ENCODE measurements at regions not wholly inside any gene's neighbourhood (a gene's known extent, or its start where the extent isn't known, plus 50 kb on each side); places are given as distances from the start of the nearest gene placed in this dataset.
A peak's percentile ranks its signal among the peaks of the same experiment; 100 is the strongest.
"Not testable (repeated sequence)": the region's sequence is repeated elsewhere in the genome, so short reads cannot be mapped to it uniquely, and the experiment has no call there.

DNA sequence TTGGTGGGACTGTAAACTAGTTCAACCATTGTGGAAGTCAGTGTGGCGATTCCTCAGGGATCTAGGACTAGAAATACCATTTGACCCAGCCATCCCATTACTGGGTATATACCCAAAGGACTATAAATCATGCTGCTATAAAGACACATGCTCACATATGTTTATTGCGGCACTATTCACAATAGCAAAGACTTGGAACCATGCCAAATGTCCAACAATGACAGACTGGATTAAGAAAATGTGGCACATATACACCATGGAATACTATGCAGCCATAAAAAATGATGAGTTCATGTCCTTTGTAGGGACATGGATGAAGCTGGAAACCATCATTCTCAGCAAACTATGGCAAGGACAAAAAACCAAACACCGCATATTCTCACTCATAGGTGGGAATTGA lies 370.4 kb downstream of the DLEU7 start:
- not testable (repeated sequence) for DNase-seq (ENCODE audit: low read depth in 1 of 2, low spot score in 1 of 2)

DNA sequence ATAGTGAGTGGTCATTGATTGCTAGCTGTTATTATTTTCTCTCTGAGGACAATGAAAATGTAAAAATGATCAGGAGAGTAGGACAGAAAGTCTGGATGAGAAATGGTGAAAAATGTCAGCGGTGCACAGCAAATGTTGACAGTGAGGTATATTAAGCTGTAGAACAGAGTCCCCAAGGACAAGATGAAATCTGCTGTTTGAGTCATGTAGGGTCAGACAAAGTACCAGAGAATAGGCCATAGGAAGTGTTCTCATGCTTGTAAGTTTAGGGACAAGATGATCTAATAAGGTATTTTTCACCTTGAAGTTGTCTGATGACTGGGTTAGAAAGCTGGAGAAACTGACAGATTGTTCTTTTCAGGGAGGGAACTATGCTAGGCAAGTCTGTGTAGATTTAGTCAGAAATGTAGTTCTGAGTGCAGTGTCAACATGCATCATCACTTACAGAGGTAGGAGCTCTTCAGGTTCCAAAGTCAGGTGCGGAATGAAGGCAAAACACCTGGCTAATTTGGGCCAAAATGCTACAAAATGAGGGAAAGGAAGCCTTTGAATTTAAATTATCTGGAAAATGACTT lies 369.3 kb downstream of the DLEU7 start:
- no peak for DNase-seq (ENCODE audit: low read depth in 1 of 2, low spot score in 1 of 2)

DNA sequence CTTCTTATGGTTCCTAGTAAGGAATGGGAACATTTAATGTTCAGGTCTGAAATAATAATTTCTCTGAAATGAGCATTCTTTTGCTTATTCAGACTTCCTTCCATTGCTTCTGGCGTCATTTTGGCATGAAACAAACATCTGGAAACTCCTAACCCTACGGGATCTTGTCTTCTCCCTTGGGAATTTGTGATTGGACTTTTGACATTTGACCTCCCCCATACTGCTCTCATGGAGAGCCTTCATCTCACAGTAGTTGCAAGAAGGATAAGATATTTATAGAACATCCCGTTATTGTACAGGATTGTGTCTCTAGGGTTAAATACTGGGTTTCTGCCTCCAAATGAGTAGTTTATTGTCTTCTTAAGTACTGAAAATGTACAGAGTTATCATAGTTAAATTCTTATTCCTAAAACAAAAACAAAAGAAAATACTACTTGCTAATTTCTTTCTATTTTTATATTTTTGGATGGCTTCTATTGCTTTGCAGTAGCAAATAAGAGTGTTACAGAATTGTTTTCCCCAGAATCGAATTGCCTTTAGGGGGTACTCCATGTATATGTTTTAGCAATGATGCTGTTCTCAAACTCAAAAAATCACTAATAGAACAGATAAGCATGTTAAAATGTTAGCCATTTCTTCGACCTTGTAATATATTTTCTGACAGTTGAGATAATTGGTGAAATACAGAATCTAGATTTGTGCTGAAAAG lies 366.8 kb downstream of the DLEU7 start:
- no peak for DNase-seq (ENCODE audit: low read depth in 1 of 2, low spot score in 1 of 2)

DNA sequence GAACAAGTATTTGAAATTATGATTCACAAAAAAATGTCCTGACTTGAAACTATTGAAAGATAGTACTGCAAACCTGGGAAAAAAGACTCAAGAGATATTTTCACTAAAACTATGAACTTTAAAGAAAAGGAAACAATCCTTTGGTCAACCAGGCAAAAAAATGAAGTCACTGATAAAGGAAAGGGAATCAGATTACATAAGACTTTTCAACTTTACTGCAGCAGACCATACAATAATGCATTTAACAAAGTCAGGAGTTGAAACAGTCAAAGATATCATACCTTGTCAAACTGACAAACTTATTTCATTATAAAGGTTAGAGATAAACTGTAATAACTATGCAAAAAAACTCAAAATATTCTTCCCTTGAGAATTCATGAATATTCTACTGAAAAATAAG lies 361.6 kb downstream of the DLEU7 start:
- no peak for DNase-seq (ENCODE audit: low read depth in 1 of 2, low spot score in 1 of 2)

DNA sequence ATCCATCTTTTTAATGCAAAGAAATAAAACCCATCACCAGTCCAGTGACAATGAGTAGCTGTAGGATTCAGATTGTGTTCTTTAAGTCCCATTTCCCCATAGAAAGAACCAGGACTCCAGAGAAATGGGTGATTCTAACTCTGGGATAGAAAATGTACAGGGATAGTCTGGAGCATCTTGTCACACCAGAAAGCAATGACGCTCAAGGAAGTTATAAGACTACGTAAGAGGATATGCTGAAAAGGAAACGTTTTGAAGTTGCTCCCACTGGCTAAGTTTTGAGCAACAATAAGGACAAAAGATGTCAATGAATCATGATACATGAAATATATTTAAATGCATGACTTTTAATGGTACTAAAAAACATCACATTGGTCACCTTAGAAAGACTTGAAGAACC lies 360.1 kb downstream of the DLEU7 start:
- no peak for DNase-seq (ENCODE audit: low read depth in 1 of 2, low spot score in 1 of 2)

DNA sequence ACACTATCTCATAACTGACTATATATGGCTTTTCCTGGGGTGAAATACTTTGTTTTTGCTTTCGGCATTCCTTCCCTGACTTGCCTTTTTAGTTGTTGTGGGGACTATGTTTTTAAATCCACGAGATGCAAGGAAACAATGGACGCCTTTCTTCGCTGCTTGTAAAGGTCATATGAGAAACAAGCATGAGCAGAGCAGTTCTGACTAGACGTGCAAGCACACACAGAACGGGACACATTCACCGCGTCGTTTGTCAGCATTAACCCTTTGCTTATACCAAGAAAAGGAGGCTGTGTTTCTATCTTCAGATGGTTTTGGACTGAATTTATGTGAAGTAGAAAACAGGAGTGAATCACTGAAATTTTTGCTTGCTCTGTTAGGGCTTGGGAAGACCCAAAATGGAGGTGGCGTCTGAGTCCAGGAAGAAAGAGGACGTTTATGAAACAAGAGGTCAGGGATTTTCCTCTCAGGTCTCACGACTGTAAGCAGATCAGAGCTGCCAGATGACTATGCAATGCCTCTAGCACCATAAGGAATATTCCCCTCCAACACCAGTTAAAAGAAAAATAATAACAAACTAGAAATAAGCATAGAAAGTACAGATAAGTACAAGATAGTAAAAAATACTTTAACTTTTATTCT lies 358.9 kb downstream of the DLEU7 start:
- no peak for DNase-seq (ENCODE audit: low read depth in 1 of 2, low spot score in 1 of 2)

DNA sequence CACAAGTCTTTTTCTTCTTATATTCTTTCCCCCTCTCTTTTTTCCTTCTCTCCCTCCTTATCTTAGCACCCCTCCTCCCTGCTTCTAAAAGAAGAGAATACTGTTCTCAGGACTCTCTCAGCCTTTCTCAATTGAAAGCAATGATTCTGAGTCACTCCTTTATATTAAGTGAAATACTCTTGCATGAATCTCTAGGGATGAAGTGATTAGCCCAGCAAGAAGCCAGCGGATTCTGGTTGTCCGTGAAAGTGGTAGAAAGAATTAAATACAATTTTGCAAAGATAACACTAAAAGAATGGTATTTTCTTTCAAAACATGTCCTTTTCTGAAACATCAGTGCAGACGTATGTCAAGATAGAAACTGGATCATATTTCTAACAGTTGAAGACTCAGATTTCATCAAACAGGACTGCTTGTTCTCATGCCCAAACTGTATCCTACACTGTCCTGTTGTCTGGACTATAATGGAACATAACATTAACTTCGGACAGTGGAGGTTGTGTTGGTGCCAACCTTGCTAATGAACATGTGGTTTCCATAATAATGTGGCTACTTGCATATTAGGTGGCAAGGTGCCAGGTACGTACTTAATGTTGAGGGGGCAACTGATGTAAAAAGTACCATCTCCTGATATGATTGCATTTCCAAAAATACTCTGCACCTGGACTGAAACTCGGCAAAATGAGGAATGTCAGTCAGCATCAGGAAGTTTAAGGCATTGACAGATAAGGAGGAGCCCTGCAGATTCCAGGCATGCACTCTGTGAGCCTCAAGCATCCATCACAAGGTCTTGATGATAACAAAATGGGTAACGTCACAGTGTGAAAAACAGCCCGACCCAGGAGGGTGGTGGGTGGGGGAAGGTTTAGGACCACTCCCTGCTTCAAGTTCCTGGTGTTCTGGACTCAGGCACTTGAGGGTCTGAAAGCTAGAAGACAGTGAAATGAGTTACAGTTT lies 357.2 kb downstream of the DLEU7 start:
- no peak for DNase-seq (ENCODE audit: low read depth in 1 of 2, low spot score in 1 of 2)

DNA sequence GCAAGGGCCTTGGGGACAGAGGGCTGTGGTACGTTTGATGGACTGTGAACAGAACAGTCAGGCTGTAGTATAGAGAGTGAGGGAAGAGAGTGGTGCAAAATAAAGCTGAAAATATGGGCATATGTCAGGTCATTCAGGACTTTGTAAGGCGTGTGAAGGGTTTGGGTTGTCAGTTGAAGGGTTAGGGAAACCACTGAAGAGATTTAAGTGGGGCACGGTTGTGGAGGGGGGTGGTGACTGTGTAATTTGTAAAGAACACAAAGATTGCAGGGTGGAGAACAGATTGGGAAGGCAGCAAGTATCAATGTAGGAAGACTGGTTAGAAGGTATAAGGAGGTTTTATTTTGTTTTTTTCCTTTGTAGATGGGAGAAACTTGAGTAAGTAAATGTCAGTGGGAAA lies 349.8 kb downstream of the DLEU7 start:
- DNase-seq (ENCODE audit: low read depth in 1 of 2, low spot score in 1 of 2), result no peak

DNA sequence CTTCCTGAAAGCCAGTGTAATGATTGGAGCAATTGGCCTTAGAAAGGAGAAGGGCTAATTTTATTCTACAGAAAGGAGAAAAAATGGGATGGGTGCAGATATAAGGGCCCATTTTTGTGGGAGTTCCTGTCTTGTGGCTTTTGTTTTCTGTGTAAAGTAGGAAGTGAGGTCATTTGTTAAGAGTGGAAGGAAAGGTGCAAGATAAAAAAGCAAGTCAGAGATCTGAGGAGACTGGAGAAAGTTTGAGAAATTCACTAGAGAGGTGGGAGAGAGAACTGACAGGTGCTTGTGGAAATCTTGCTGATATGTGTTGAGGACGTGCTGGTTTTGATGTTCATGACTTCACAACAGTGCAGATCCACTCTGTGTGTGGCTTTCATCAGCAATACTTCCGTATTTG lies 349.4 kb downstream of the DLEU7 start:
- DNase-seq (ENCODE audit: low read depth in 1 of 2, low spot score in 1 of 2), result no peak

DNA sequence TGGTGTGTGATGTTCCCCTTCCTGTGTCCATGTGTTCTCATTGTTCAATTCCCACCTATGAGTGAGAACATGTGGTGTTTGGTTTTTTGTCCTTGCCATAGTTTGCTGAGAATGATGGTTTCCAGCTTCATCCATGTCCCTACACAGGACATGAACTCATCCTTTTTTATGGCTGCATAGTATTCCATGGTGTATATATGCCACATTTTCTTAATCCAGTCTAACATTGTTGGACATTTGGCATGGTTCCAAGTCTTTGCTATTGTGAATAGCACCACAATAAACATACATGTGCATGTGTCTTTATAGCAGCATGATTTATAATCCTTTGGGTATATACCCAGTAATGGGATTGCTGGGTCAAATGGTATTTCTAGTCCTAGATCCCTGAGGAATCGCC lies 340.3 kb downstream of the DLEU7 start:
- DNase-seq (ENCODE audit: low read depth in 1 of 2, low spot score in 1 of 2), result not testable (repeated sequence)

DNA sequence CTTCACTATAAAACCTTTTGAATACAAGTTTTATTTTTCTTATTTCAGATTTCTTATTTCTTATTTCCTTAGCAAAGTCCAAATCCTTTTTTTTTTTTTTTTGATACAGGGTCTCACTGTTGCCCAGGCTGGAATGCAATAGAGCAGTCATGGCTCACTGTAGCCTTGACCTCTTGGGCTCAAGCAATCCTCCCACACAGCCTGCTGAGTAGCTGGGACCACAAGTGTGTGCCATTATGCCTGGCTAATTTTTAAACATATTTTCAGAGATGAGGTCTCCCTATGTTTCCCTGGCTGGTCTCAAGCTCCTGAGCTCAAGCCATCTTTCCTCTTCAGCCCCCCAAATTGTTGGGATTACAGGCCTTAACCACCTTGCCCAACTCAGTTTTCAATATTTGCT lies 334.3 kb downstream of the DLEU7 start:
- DNase-seq (ENCODE audit: low read depth in 1 of 2, low spot score in 1 of 2), result no peak

DNA sequence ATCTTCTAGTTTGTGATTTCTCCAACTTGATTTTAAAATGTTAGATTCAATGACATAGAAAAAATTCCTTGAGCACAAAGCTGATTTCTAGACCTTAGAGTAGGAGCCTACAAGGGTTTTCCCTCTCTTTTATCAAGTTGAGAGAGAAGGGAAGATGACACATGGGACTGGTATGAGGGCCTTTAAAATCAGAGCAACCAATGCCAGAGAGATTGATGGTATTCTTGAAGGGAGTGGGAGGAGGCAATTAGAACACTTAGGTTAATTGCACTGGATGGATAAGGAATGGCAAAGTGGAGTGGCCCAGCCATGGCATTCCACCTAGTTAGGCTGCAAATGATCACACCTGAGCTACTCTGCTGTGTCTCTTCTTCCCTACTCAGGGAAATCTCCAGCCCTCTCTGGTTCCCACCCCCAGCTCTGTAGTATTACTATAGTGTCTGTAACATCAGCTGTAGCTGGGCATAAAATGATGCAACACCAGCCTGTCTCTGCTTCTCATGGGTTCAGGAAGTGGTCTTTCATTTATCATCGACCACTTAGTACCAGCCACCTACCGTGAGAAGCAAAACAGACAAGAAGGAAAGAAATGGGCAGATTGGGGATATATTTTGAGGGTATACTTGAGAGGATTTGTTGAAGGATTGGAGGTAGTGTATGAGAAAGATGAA lies 333.6 kb downstream of the DLEU7 start:
- no peak for DNase-seq (ENCODE audit: low read depth in 1 of 2, low spot score in 1 of 2)

DNA sequence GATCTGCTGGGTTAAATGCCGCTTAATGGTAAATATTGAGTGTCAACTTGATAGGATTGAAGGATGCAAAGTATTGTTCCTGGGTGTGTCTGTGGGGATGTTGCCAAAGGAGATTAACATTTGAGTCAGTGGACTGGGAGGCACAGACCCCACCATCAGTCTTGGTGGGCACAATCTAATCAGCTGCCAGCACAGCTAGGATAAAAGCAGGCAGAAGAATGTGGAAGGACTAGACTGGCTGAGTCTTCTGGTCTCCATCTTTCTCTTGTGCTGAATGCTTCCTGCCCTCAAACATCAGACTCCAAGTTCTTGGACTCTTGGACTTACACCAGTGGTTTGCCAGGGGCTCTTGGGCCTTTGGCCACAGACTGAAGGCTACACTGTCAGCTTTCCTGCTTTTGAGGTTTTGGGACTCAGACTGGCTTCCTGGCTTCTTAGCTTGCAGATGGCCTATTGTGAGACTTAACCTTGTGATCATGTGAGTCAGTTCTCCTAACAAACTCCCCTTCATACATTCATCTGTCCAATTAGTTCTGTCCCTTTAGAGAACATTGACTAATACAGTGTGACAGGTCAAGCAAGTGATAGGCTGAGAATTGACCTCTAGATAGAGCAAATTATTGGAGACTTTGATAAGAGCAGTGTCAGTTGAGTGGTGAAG lies 332.5 kb downstream of the DLEU7 start:
- DNase-seq (ENCODE audit: low read depth in 1 of 2, low spot score in 1 of 2), result not testable (repeated sequence)

DNA sequence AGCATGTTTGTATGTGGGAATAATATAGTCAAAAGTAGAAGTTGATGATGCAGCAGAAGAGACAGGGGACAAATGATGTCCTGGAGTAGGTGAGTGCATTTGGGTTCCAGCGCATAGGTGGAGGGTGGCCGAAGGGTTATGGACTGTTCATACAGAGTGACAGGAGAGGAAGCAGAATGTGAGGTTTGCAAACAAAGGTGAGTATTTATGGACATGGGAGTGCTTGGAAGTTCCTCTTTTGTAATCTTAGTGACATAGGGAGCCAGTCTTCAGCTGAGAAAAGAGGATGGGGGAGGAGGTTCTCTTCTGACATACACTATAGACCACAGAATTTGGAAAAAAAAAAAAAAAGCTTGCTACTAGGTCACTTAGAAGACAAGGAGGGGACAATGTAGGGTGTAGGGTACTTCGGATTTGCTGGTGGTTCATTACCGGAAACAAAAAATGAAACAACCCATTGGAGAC lies 331.6 kb downstream of the DLEU7 start:
- DNase-seq (ENCODE audit: low read depth in 1 of 2, low spot score in 1 of 2), result no peak

DNA sequence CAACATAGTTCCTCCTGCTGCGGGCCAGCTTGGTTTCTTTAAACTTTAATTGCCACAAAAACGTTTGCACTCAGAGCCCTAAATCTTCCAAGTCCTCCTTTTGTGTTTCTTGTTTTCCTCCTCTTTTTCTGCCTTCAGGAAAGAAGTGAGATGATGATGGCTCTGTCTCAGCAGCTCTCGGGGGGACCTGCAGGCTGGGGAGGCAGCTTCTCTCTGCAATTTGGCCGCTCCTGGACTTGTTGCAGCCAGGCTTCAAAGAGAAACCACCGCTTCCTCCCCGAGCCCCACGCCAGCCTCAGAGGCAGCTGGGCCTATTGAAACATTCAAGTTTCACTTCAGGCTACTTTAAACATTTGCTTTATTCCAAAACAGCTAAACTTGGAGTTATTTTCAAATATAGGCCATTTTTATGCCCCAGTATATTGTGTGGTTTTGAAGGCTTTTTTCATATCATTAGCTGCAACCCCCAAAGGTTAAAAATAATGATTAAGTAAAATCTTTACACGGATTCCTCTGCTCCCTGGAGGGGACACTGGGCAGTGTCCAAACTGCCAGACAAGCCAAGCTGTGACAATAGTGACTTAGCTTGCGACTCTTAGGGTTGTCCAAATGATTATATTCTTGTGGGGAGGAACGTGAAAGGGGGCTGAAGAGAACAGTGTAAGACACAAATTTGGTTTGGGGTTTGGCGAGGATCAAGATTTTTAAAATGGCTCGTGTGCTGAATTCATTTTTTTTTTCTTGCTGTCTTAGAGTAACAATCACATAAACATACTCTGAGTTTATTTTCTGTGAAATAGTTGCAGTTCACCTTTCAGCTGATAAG lies 330.8 kb downstream of the DLEU7 start:
- peak in 1 of 2 donors; percentile 6 for DNase-seq (ENCODE audit: low read depth in 1 of 2, low spot score in 1 of 2)

DNA sequence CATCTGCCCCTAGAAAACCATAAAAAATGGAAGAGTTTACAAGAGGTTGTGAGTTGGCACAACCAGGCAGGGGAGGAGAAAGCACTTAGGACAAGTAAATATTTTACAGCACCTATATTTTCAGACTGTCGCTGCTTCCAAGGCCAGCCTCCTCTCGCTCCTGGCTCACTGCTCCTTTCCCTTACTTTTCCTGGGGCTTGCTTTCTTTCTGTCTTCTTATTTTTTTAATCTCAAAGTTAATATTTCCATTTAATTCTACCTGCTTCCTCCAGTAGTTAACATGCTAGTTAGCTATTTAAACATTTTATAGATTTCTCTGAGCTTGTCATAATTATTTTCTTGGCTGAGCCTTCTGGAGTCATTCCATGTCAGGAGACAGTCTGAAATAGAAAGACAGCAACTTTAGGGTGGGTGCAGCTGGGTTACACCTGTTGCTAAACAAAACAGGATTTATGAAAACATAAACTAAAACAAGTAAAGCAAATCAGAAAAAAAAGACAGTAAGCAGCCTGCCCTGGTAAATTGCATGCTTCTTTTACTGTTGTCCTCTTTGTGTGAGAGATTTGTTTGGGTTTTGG lies 330.1 kb downstream of the DLEU7 start:
- no peak for DNase-seq (ENCODE audit: low read depth in 1 of 2, low spot score in 1 of 2)

DNA sequence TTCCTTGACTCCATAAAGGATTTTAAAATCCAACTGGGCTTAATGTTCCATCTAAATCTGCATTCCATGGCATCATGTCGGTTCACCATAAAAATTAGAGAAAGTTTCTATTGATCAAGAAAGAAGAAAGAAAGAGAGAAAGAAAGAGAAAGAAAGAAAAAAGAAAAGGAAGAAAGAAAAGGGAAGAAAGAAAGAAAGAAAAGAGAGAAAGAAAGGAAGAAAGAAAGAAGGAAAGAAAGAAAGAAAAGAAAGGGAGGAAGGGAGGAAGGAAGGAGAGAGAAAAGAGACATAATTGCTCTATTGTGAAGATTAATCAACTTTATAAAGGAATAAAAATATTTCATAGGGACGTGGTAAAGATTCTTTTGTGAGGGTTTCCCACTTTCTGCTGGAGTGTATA lies 329.2 kb downstream of the DLEU7 start:
- DNase-seq (ENCODE audit: low read depth in 1 of 2, low spot score in 1 of 2), result no peak

DNA sequence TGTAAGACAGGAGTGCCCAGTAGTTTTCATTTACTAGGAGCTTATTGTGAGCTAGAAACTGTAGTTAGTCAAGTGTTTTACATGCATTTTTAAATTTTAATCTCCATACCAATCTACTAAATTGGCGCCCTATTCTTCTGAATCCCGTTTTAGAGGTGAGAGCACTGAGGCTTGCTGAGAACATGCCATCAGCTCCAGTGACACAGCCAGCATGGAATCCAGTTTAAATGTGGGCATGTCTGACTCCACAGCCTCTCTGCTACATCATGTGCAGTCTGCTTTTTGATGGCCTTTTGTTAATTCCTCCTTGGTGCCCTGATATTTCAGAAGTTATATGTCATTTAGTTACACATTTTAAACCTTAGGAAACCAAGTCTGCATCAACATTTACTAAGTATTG lies 325.4 kb downstream of the DLEU7 start:
- DNase-seq (ENCODE audit: low read depth in 1 of 2, low spot score in 1 of 2), result no peak

DNA sequence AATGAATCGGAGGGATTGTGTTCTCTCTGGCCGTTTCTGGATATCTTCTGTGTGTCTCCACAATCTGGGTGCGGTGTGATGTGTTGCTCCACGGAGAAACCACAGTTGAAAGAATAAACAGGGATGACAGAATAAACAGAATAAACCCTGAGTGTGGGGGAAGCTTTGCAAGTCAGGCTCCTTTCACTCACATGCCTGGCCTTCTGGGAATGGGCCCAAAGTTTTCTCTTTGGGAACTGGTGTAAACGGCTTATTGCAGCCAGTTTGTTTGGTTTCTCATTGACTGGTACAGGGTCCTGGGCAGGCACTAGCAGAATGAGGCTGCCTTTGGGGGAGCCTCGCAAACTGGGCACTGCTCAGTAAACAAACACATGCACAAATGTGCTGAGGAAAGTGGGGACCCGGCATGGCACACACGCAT lies 324.7 kb downstream of the DLEU7 start:
- no peak for DNase-seq (ENCODE audit: low read depth in 1 of 2, low spot score in 1 of 2)
